Breast epithelium (tissue), 3 donors: ENCODE measurements at regions not wholly inside any gene's neighbourhood (a gene's known extent, or its start where the extent isn't known, plus 50 kb on each side); places are given as distances from the start of the nearest gene placed in this dataset.

Experiments used
- POLR2A ChIP-seq: fragments of 450-650 bp; IDR thresholded peaks from one replicate; pipeline ENCODE4 v1.6.1; 2016; ENCODE audit warnings: antibody characterized with exemption, mild to moderate bottlenecking, moderate library complexity
- TF ChIP-seq, protein P1 (sequence below), 3 donors: fragments of 450-650 bp; IDR thresholded peaks; one replicate each; pipeline ENCODE4 v1.5.1; 2016 to 2017; ENCODE audit warnings: antibody characterized with exemption in 3 of 3, mild to moderate bottlenecking in 3 of 3, moderate library complexity in 3 of 3

- TF ChIP-seq, protein P1, sequence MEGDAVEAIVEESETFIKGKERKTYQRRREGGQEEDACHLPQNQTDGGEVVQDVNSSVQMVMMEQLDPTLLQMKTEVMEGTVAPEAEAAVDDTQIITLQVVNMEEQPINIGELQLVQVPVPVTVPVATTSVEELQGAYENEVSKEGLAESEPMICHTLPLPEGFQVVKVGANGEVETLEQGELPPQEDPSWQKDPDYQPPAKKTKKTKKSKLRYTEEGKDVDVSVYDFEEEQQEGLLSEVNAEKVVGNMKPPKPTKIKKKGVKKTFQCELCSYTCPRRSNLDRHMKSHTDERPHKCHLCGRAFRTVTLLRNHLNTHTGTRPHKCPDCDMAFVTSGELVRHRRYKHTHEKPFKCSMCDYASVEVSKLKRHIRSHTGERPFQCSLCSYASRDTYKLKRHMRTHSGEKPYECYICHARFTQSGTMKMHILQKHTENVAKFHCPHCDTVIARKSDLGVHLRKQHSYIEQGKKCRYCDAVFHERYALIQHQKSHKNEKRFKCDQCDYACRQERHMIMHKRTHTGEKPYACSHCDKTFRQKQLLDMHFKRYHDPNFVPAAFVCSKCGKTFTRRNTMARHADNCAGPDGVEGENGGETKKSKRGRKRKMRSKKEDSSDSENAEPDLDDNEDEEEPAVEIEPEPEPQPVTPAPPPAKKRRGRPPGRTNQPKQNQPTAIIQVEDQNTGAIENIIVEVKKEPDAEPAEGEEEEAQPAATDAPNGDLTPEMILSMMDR (IDR thresholded peaks at IDR 0.05), result no peak
- TF ChIP-seq POLR2A, result no peak
These were observed 337.7 kb downstream of the GATA3 start for GRCh38 chr10:8392216-8392615.
